A549 (cell line): ENCODE measurements at regions not wholly inside any gene's neighbourhood (a gene's known extent, or its start where the extent isn't known, plus 50 kb on each side); places are given as distances from the start of the nearest gene placed in this dataset.

Experiments used
- CTCF ChIP-seq: fragments of >200 bp; sonication (Bioruptor Twin); formaldehyde crosslinking; IDR thresholded peaks from 3 replicates; pipeline ENCODE4 v1.5.1; 2016
- HDAC2 ChIP-seq: fragments of 200-600 bp; sonication (generic); IDR thresholded peaks from 2 replicates; pipeline ENCODE4 v1.6.1; 2016
- MAZ ChIP-seq: fragments of 150-350 bp; IDR thresholded peaks from 2 replicates; pipeline ENCODE4 v1.6.1; 2014; ENCODE audit warnings: antibody characterized with exemption, low read depth, low read length, borderline replicate concordance
- NFE2L2 ChIP-seq: fragments of 150-350 bp; conservative IDR thresholded peaks from 2 replicates; pipeline ENCODE4 v1.6.1; 2014; ENCODE audit warnings: low read length
- RAD21 ChIP-seq, 2 experiments: fragments of >200 bp in 1 of 2; sonication (Bioruptor Twin) in 1 of 2; formaldehyde crosslinking in 1 of 2; IDR thresholded peaks in 1 of 2; conservative IDR thresholded peaks in 1 of 2; 2 replicates in 1 of 2; 3 replicates in 1 of 2; pipeline ENCODE4 v1.6.1; 2012 to 2018; ENCODE audit warnings: inconsistent platforms in 1 of 2

DNA sequence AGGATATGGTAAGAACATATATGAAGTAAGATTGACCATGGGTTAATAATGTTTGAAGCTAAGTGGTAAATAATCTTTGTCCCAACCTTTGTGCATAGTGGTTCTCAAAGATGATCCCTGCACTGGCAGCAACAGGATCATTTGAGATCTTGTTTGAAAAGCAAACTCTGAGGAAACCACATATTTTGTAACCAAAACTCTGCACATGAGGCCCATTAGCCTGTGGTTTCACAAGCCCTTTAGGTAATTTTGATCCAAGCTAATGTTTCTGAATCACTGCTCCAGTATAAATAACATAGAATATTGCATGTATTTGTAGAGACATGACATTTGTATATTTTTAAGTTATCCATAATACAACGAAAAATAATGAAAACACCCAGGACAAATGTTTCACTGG is 147.9 kb upstream of the RGS18 start:
- no peak for TF ChIP-seq CTCF
- no peak for TF ChIP-seq NFE2L2
- TF ChIP-seq HDAC2 = no peak
- TF ChIP-seq MAZ = no peak
- no peak for TF ChIP-seq RAD21 (conservative IDR thresholded peaks at IDR 0.05 in 1 of 2, IDR thresholded peaks at IDR 0.05 in 1 of 2)
